H9 (cell line): ENCODE measurements at regions not wholly inside any gene's neighbourhood (a gene's known extent, or its start where the extent isn't known, plus 50 kb on each side); places are given as distances from the start of the nearest gene placed in this dataset.

ENCODE experiments used
- DNase-seq: peaks from one replicate; pipeline ENCODE4 v3.0.0-alpha.2; 2017
- H2AFZ ChIP-seq: one replicate; pipeline ENCODE4 v1.6.1; 2013; ENCODE audit warnings: mild to moderate bottlenecking, low read length, control low read depth, moderate library complexity
- H2AK5ac ChIP-seq: 2 replicates; pipeline ENCODE4 v1.6.1; 2013; ENCODE audit warnings: low read length, control low read depth, mixed read lengths; ENCODE audit not compliant: insufficient read length
- H2BK120ac ChIP-seq: one replicate; pipeline ENCODE4 v1.6.1; 2013; ENCODE audit warnings: low read depth, mild to moderate bottlenecking, low read length, control low read depth, inconsistent platforms; ENCODE audit not compliant: poor library complexity, severe bottlenecking
- H2BK12ac ChIP-seq: 2 replicates; pipeline ENCODE4 v1.6.1; 2013; ENCODE audit warnings: low read length, control low read depth, mixed read lengths, low read depth; ENCODE audit not compliant: insufficient read length
- H2BK15ac ChIP-seq: 2 replicates; pipeline ENCODE4 v1.6.1; 2013; ENCODE audit warnings: low read depth, low read length, control low read depth
- H2BK20ac ChIP-seq: one replicate; pipeline ENCODE4 v1.6.1; 2013; ENCODE audit warnings: low read depth, mild to moderate bottlenecking, low read length, control low read depth, inconsistent platforms; ENCODE audit not compliant: poor library complexity, severe bottlenecking
- H2BK5ac ChIP-seq: 2 replicates; pipeline ENCODE4 v1.6.1; 2013; ENCODE audit warnings: low read length, control low read depth, mixed read lengths; ENCODE audit not compliant: insufficient read length
- H3K14ac ChIP-seq: 2 replicates; pipeline ENCODE4 v1.6.1; 2013; ENCODE audit warnings: low read length, control low read depth; ENCODE audit not compliant: insufficient read depth
- H3K18ac ChIP-seq: 2 replicates; pipeline ENCODE4 v1.6.1; 2013; ENCODE audit warnings: low read depth, mild to moderate bottlenecking, mixed read lengths, low read length, control low read depth; ENCODE audit not compliant: insufficient read length
- H3K23ac ChIP-seq: 2 replicates; pipeline ENCODE4 v1.6.1; 2013; ENCODE audit warnings: low read length, control low read depth, mixed read lengths, low read depth; ENCODE audit not compliant: insufficient read length
- H3K23me2 ChIP-seq: 2 replicates; pipeline ENCODE4 v1.6.1; 2013; ENCODE audit warnings: low read depth, mild to moderate bottlenecking, mixed read lengths, low read length, control low read depth; ENCODE audit not compliant: insufficient read length, poor library complexity, severe bottlenecking
- H3K27ac ChIP-seq: 2 replicates; pipeline ENCODE4 v1.5.1; 2013; ENCODE audit warnings: low read length, control low read depth, mixed read lengths, low read depth; ENCODE audit not compliant: insufficient read length
- H3K27me3 ChIP-seq: 2 replicates; pipeline ENCODE4 v1.6.1; 2013; ENCODE audit warnings: low read length, control low read depth, inconsistent platforms; ENCODE audit not compliant: insufficient read depth
- H3K4ac ChIP-seq: 2 replicates; pipeline ENCODE4 v1.6.1; 2013; ENCODE audit warnings: low read depth, mild to moderate bottlenecking, control low read depth, inconsistent platforms, low read length, moderate library complexity
- H3K4me1 ChIP-seq: 2 replicates; pipeline ENCODE4 v1.6.1; 2013; ENCODE audit warnings: low read length, control low read depth, inconsistent platforms; ENCODE audit not compliant: insufficient read depth
- H3K4me2 ChIP-seq: 2 replicates; pipeline ENCODE4 v1.6.1; 2013; ENCODE audit warnings: low read length, control low read depth, mixed read lengths; ENCODE audit not compliant: insufficient read length, insufficient read depth
- H3K56ac ChIP-seq: 2 replicates; pipeline ENCODE4 v1.6.1; 2013; ENCODE audit warnings: low read depth, mild to moderate bottlenecking, mixed read lengths, low read length, control low read depth; ENCODE audit not compliant: insufficient read length
- H3K79me1 ChIP-seq: 2 replicates; pipeline ENCODE4 v1.6.1; 2013; ENCODE audit warnings: low read depth, mild to moderate bottlenecking, moderate library complexity, low read length, control low read depth, inconsistent platforms; ENCODE audit not compliant: insufficient read depth, poor library complexity, severe bottlenecking
- H3K79me2 ChIP-seq: 2 replicates; pipeline ENCODE4 v1.6.1; 2013; ENCODE audit warnings: low read length, control low read depth, inconsistent platforms; ENCODE audit not compliant: insufficient read depth
- H3K9ac ChIP-seq: 2 replicates; pipeline ENCODE4 v1.6.1; 2013; ENCODE audit warnings: low read length, control low read depth, mixed read lengths; ENCODE audit not compliant: insufficient read length; ENCODE audit errors: extremely low read depth
- H3K9me3 ChIP-seq: one replicate; pipeline ENCODE4 v1.6.1; 2013; ENCODE audit warnings: low read depth, low read length, inconsistent platforms; ENCODE audit not compliant: control insufficient read depth
- H3T11ph ChIP-seq: one replicate; pipeline ENCODE4 v1.6.1; 2013; ENCODE audit warnings: mild to moderate bottlenecking, low read length, control low read depth, inconsistent platforms
- H4K20me1 ChIP-seq: one replicate; pipeline ENCODE4 v1.6.1; 2013; ENCODE audit not compliant: control insufficient read depth, insufficient read length, insufficient read depth
- H4K5ac ChIP-seq: 2 replicates; pipeline ENCODE4 v1.6.1; 2013; ENCODE audit warnings: low read depth, mild to moderate bottlenecking, mixed read lengths, low read length, control low read depth; ENCODE audit not compliant: insufficient read length
- H4K8ac ChIP-seq: replicated peaks from 2 replicates; pipeline ENCODE4 v1.6.1; 2013; ENCODE audit warnings: low read length, control low read depth, mixed read lengths, low read depth; ENCODE audit not compliant: insufficient read length
- H4K91ac ChIP-seq: 2 replicates; pipeline ENCODE4 v1.6.1; 2013; ENCODE audit warnings: low read depth, mild to moderate bottlenecking, moderate library complexity, mixed read lengths, low read length, control low read depth; ENCODE audit not compliant: insufficient read length
- H3K27ac Mint-ChIP-seq, 3 experiments: 2 replicates in 2 of 3; 3 replicates in 1 of 3; pipeline ENCODE4 v1.8.0; 2020 to 2021; ENCODE audit warnings: mixed read lengths in 3 of 3, mild to moderate bottlenecking in 1 of 3, moderate library complexity in 1 of 3
- H3K27me3 Mint-ChIP-seq: 2 replicates; pipeline ENCODE4 v1.8.0; 2021; ENCODE audit warnings: low read depth, mild to moderate bottlenecking, moderate library complexity, mixed read lengths
- H3K36me3 Mint-ChIP-seq, 3 experiments: 2 replicates in 2 of 3; 3 replicates in 1 of 3; pipeline ENCODE4 v1.8.0; 2020 to 2021; ENCODE audit warnings: low read depth in 3 of 3, mixed read lengths in 3 of 3; ENCODE audit not compliant: insufficient read depth in 1 of 3
- H3K4me1 Mint-ChIP-seq, 2 experiments: 2 replicates each; pipeline ENCODE4 v1.8.0; 2020; ENCODE audit warnings: mixed read lengths in 2 of 2
- H3K4me3 Mint-ChIP-seq, 2 experiments: 2 replicates in 1 of 2; 3 replicates in 1 of 2; pipeline ENCODE4 v1.8.0; 2020 to 2021; ENCODE audit warnings: mild to moderate bottlenecking in 2 of 2, mixed read lengths in 2 of 2, moderate library complexity in 1 of 2
- H3K9me3 Mint-ChIP-seq, 2 experiments: 2 replicates in 1 of 2; 3 replicates in 1 of 2; pipeline ENCODE4 v1.8.0; 2020; ENCODE audit warnings: mild to moderate bottlenecking in 2 of 2, mixed read lengths in 2 of 2, moderate library complexity in 1 of 2
- WGBS: extraction: QIAGEN DNeasy Blood & Tissue Kit; methylation state at CpG from one replicate; pipeline ENCODE4 v1.1.7; 2013; ENCODE audit warnings: missing lambda C conversion rate, low lambda C conversion rate, mixed read lengths; ENCODE audit not compliant: insufficient read length; ENCODE audit errors: extremely low coverage; 5-methylcytosine and 5-hydroxymethylcytosine counted together
- TF ChIP-seq, protein P1 (sequence below): fragments of 200-600 bp; sonication (generic); conservative IDR thresholded peaks from 3 replicates; pipeline ENCODE4 v1.8.0; 2021; ENCODE audit warnings: antibody characterized with exemption, mild to moderate bottlenecking

DNA sequence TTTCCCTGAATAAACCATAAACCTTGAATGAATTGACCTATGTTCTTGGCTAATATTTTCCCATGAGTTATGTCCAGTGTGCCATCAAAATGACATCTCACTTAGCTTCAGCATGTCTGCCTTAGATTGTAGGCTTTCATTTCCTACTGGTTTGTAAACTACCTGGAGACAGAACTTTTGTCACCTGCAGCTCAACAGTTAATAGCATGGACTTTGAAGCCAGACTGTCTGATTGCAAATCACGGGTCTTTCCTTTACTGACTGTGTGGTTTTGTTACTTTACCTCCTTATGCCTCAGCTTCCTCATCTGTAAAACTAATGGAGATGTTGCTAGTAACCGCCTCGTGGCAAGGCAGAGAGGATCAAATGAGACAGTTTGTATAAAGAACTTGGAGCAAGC is 187.1 kb downstream of the SUCLG1 start:
- H3K27ac Mint-ChIP-seq, result no peak overlapping the region
- no peak for DNase-seq
- H2AK5ac ChIP-seq, result no peak overlapping the region
- no peaks in the 10 kb centered on the region for H3K9me3 ChIP-seq
- no peak overlapping the region for H2AFZ ChIP-seq
- H3K79me2 ChIP-seq, result no peaks in the 10 kb centered on the region
- no peak overlapping the region for H3K4me2 ChIP-seq
- peaks cover 0 to 2% of the 10 kb centered on the region in 2 experiments; a peak in 1 of 5 replicates for H3K9me3 Mint-ChIP-seq
- no peaks in the 10 kb centered on the region; a peak in 1 of 7 replicates for H3K36me3 Mint-ChIP-seq
- no peak overlapping the region for H3K18ac ChIP-seq
- no peak overlapping the region for H3K9ac ChIP-seq
- whole genome bisulfite sequencing, result no CpG with 5 or more reads among the region's 3 CpGs
- H3K4ac ChIP-seq, result no peak overlapping the region
- no peaks in the 10 kb centered on the region for H3K23me2 ChIP-seq
- no peak overlapping the region for H2BK120ac ChIP-seq
- no peak overlapping the region for H4K5ac ChIP-seq
- no peak overlapping the region for H3K23ac ChIP-seq
- no peak overlapping the region for H2BK5ac ChIP-seq
- H4K20me1 ChIP-seq, result no peaks in the 10 kb centered on the region
- no peak overlapping the region for H2BK20ac ChIP-seq
- H3T11ph ChIP-seq, result no peak overlapping the region
- H3K14ac ChIP-seq, result no peak overlapping the region
- no peaks in the 10 kb centered on the region; the same call in 1 of the 2 replicates for H3K27me3 Mint-ChIP-seq
- H3K27me3 ChIP-seq, result no peaks in the 10 kb centered on the region
- no peak overlapping the region for H3K4me3 Mint-ChIP-seq
- no peak overlapping the region for H4K91ac ChIP-seq
- H3K56ac ChIP-seq, result no peak overlapping the region
- no peak overlapping the region for H2BK12ac ChIP-seq
- H3K27ac ChIP-seq, result no peak overlapping the region
- H3K4me1 ChIP-seq, result no peaks in the 10 kb centered on the region
- H2BK15ac ChIP-seq, result no peak overlapping the region
- TF ChIP-seq, protein P1, sequence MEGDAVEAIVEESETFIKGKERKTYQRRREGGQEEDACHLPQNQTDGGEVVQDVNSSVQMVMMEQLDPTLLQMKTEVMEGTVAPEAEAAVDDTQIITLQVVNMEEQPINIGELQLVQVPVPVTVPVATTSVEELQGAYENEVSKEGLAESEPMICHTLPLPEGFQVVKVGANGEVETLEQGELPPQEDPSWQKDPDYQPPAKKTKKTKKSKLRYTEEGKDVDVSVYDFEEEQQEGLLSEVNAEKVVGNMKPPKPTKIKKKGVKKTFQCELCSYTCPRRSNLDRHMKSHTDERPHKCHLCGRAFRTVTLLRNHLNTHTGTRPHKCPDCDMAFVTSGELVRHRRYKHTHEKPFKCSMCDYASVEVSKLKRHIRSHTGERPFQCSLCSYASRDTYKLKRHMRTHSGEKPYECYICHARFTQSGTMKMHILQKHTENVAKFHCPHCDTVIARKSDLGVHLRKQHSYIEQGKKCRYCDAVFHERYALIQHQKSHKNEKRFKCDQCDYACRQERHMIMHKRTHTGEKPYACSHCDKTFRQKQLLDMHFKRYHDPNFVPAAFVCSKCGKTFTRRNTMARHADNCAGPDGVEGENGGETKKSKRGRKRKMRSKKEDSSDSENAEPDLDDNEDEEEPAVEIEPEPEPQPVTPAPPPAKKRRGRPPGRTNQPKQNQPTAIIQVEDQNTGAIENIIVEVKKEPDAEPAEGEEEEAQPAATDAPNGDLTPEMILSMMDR, result no peak
- H3K79me1 ChIP-seq, result no peaks in the 10 kb centered on the region
- H4K8ac ChIP-seq, result no peak overlapping the region
- H3K4me1 Mint-ChIP-seq, result peaks cover 0 to 4% of the 10 kb centered on the region in 2 experiments; a peak in 2 of 4 replicates
